ENCODE measurements at regions not wholly inside any gene's neighbourhood (a gene's known extent, or its start where the extent isn't known, plus 50 kb on each side); places are given as distances from the start of the nearest gene placed in this dataset.

- no peak for TF ChIP-seq POLR2A (IDR thresholded peaks at IDR 0.05)
- TF ChIP-seq CTCF (IDR thresholded peaks at IDR 0.05): no peak
- TF ChIP-seq EP300 (IDR thresholded peaks at IDR 0.05): no peak
These were observed 115.9 kb downstream of the CASP12 start for GRCh38 chr11:104782377-104782754.

All from upper lobe of left lung (tissue), 4 donors.